Astrocyte (in vitro differentiated cells and primary cell): ENCODE measurements at regions not wholly inside any gene's neighbourhood (a gene's known extent, or its start where the extent isn't known, plus 50 kb on each side); places are given as distances from the start of the nearest gene placed in this dataset.
"Not testable (repeated sequence)": the region's sequence is repeated elsewhere in the genome, so short reads cannot be mapped to it uniquely, and the experiment has no call there.

Experiments used
- DNase-seq: peaks from one replicate; pipeline ENCODE4 v3.0.0-alpha.2; 2010; ENCODE audit warnings: low read depth
- FAIRE-seq: peaks from 2 replicates; lab custom pipeline; 2011; peaks lifted over from hg19 to GRCh38; lab: Jason Lieb, UNC
- H2AFZ ChIP-seq: 2 replicates; pipeline ENCODE4 v1.6.0; 2012; ENCODE audit warnings: low read depth, low read length, inconsistent platforms
- H3K27ac ChIP-seq: 2 replicates; pipeline ENCODE4 v1.5.1; 2011; ENCODE audit warnings: low read depth, low read length, inconsistent platforms
- H3K27me3 ChIP-seq: 2 replicates; pipeline ENCODE4 v1.6.0; 2011; ENCODE audit warnings: low read length, inconsistent platforms; ENCODE audit not compliant: insufficient read depth
- H3K36me3 ChIP-seq: 2 replicates; pipeline ENCODE4 v1.5.1; 2011; ENCODE audit warnings: low read length, inconsistent platforms; ENCODE audit not compliant: insufficient read depth
- H3K4me1 ChIP-seq: 2 replicates; pipeline ENCODE4 v1.5.1; 2011; ENCODE audit warnings: low read length, inconsistent platforms; ENCODE audit not compliant: insufficient read depth
- H3K4me2 ChIP-seq: 2 replicates; pipeline ENCODE4 v1.6.0; 2012; ENCODE audit warnings: low read length, inconsistent platforms
- H3K4me3 ChIP-seq: 2 replicates; pipeline ENCODE4 v1.5.1; 2011; ENCODE audit warnings: low read depth, mild to moderate bottlenecking, low read length, inconsistent platforms; ENCODE audit not compliant: insufficient read depth
- H3K79me2 ChIP-seq: 2 replicates; pipeline ENCODE4 v1.6.0; 2012; ENCODE audit warnings: mild to moderate bottlenecking, low read length, inconsistent platforms; ENCODE audit not compliant: insufficient read depth
- H3K9ac ChIP-seq: 2 replicates; pipeline ENCODE4 v1.6.0; 2012; ENCODE audit warnings: mild to moderate bottlenecking, low read length, inconsistent platforms
- H3K9me3 ChIP-seq: 2 replicates; pipeline ENCODE4 v1.5.1; 2012; ENCODE audit warnings: low read depth, mild to moderate bottlenecking, low read length, inconsistent platforms; ENCODE audit not compliant: insufficient read depth
- H4K20me1 ChIP-seq: 2 replicates; pipeline ENCODE4 v1.6.0; 2012; ENCODE audit warnings: low read length, inconsistent platforms; ENCODE audit not compliant: insufficient read depth
- H3K27ac Mint-ChIP-seq: one replicate; pipeline ENCODE4 v1.8.0; 2021; ENCODE audit warnings: mild to moderate bottlenecking, mixed read lengths; ENCODE audit not compliant: unreplicated experiment
- H3K27me3 Mint-ChIP-seq: one replicate; pipeline ENCODE4 v1.8.0; 2021; ENCODE audit warnings: low read depth, mixed read lengths; ENCODE audit not compliant: unreplicated experiment
- H3K36me3 Mint-ChIP-seq: one replicate; pipeline ENCODE4 v1.8.0; 2021; ENCODE audit warnings: low read depth, mixed read lengths; ENCODE audit not compliant: unreplicated experiment
- H3K4me1 Mint-ChIP-seq: one replicate; pipeline ENCODE4 v1.8.0; 2021; ENCODE audit warnings: low read depth, mixed read lengths; ENCODE audit not compliant: unreplicated experiment
- H3K4me3 Mint-ChIP-seq: one replicate; pipeline ENCODE4 v1.8.0; 2021; ENCODE audit warnings: mild to moderate bottlenecking, moderate library complexity, mixed read lengths; ENCODE audit not compliant: unreplicated experiment
- H3K9me3 Mint-ChIP-seq: one replicate; pipeline ENCODE4 v1.8.0; 2021; ENCODE audit warnings: mild to moderate bottlenecking, mixed read lengths; ENCODE audit not compliant: unreplicated experiment
- CTCF ChIP-seq: IDR thresholded peaks from 2 replicates; pipeline ENCODE4 v1.5.1; 2011; ENCODE audit warnings: low read depth, mild to moderate bottlenecking, inconsistent platforms, low read length, moderate library complexity; ENCODE audit not compliant: insufficient read depth
- EZH2 ChIP-seq: IDR thresholded peaks from 2 replicates; pipeline ENCODE4 v1.6.1; 2012; ENCODE audit warnings: mild to moderate bottlenecking, low read length, inconsistent platforms; ENCODE audit not compliant: insufficient read depth

- no peak overlapping the region for H3K4me3 ChIP-seq
- DNase-seq = peak; percentile 56
- Mint-ChIP-seq H3K27me3 (no peaks in the 10 kb centered on the region), H3K36me3 (peaks cover 3% of the 10 kb centered on the region), H3K9me3 (no peaks in the 10 kb centered on the region), H3K4me1 (peaks cover 6% of the 10 kb centered on the region), H3K27ac (no peak overlapping the region), H3K4me3 (no peak overlapping the region)
- H3K36me3 ChIP-seq = no peaks in the 10 kb centered on the region
- H3K4me2 ChIP-seq = peak overlapping the region; percentile 3
- H3K27me3 ChIP-seq = no peaks in the 10 kb centered on the region
- no peaks in the 10 kb centered on the region for H3K79me2 ChIP-seq
- H3K9me3 ChIP-seq = no peaks in the 10 kb centered on the region
- H3K9ac ChIP-seq = no peak overlapping the region
- TF ChIP-seq EZH2 (no peak), CTCF (no peak)
- H3K27ac ChIP-seq = peak overlapping the region; percentile 0
- no peak for FAIRE-seq
- no peak overlapping the region for H2AFZ ChIP-seq
- no peaks in the 10 kb centered on the region for H4K20me1 ChIP-seq
- peaks cover 2% of the 10 kb centered on the region for H3K4me1 ChIP-seq
Observed at GRCh38 chr6:144568241-144568640, 283.1 kb downstream of the UTRN start.

GRCh38 chr6:144572541-144572940 is 287.4 kb downstream of the UTRN start:
- not testable (repeated sequence) for H3K9ac ChIP-seq, H3K4me1 ChIP-seq, H3K79me2 ChIP-seq, H3K27ac Mint-ChIP-seq, H3K9me3 ChIP-seq, H3K4me3 Mint-ChIP-seq, H4K20me1 ChIP-seq, H3K4me2 ChIP-seq, H3K27ac ChIP-seq, H3K4me3 ChIP-seq, H3K27me3 Mint-ChIP-seq, H3K9me3 Mint-ChIP-seq, FAIRE-seq, H3K36me3 Mint-ChIP-seq, H3K36me3 ChIP-seq, DNase-seq, H3K27me3 ChIP-seq, H3K4me1 Mint-ChIP-seq, H2AFZ ChIP-seq

GRCh38 chr6:144574796-144575195 is 289.7 kb downstream of the UTRN start:
- no peaks in the 10 kb centered on the region for H3K9me3 Mint-ChIP-seq
- DNase-seq = no peak
- H3K36me3 Mint-ChIP-seq = peaks cover 14% of the 10 kb centered on the region
- no peaks in the 10 kb centered on the region for H3K36me3 ChIP-seq
- TF ChIP-seq CTCF = no peak
- TF ChIP-seq EZH2 = no peak
- no peaks in the 10 kb centered on the region for H3K4me1 ChIP-seq
- no peak overlapping the region for H3K27ac Mint-ChIP-seq
- no peak overlapping the region for H3K27ac ChIP-seq
- no peaks in the 10 kb centered on the region for H3K79me2 ChIP-seq
- H3K4me3 Mint-ChIP-seq = no peak overlapping the region
- H3K27me3 Mint-ChIP-seq = no peaks in the 10 kb centered on the region
- H4K20me1 ChIP-seq = no peaks in the 10 kb centered on the region
- H3K9me3 ChIP-seq = no peaks in the 10 kb centered on the region
- H3K27me3 ChIP-seq = no peaks in the 10 kb centered on the region
- H2AFZ ChIP-seq = no peak overlapping the region
- H3K4me1 Mint-ChIP-seq = no peaks in the 10 kb centered on the region
- no peak overlapping the region for H3K9ac ChIP-seq
- H3K4me2 ChIP-seq = no peak overlapping the region
- H3K4me3 ChIP-seq = no peak overlapping the region
- no peak for FAIRE-seq
